ENCODE measurements at regions not wholly inside any gene's neighbourhood (a gene's known extent, or its start where the extent isn't known, plus 50 kb on each side); places are given as distances from the start of the nearest gene placed in this dataset.

GRCh38 chr7:1329966-1330800 is 97.5 kb downstream of the UNCX start:
- no peak for TF ChIP-seq CTCF (conservative IDR thresholded peaks at IDR 0.05 in 1 of 2, IDR thresholded peaks at IDR 0.05 in 1 of 2; ENCODE audit: low read depth in 1 of 2, low read length in 2 of 2)
- TF ChIP-seq EZH2 (IDR thresholded peaks at IDR 0.05; ENCODE audit: low read length, missing control alignments): no peak
